Sciatic nerve (tissue), 2 donors: ENCODE measurements at regions not wholly inside any gene's neighbourhood (a gene's known extent, or its start where the extent isn't known, plus 50 kb on each side); places are given as distances from the start of the nearest gene placed in this dataset.
A peak's percentile ranks its signal among the peaks of the same experiment; 100 is the strongest.
"Not testable (repeated sequence)": the region's sequence is repeated elsewhere in the genome, so short reads cannot be mapped to it uniquely, and the experiment has no call there.

Experiments
- ATAC-seq: fragments of 200-7000 bp; cut with Tn5 transposase; one replicate; pipeline ENCODE4 v1.9.1; 2020; ENCODE audit warnings: mild to moderate bottlenecking, moderate library complexity
- DNase-seq: peaks from one replicate; pipeline ENCODE4 v3.0.0-alpha.2; 2020; ENCODE audit warnings: low spot score
- intact Hi-C: fragments of 100-400 bp; cut with DNase I; formaldehyde crosslinking; loops from one replicate; pipeline ENCODE4 v1.14.2; 2022
- donor health status: DM: no; HTN: no; CAD: no.
- donor health status: DM: no; HTN: no; CAD: no.

GRCh38 chr1:55777545-55777944, 562.4 kb upstream of the USP24 start:
- no peak for ATAC-seq
- intact Hi-C loops: no loop called here
- DNase-seq: no peak

GRCh38 chr1:55775007-55775406, 559.8 kb upstream of the USP24 start:
- ATAC-seq: no peak
- no peak for DNase-seq
- intact Hi-C loops: no loop called here

DNA sequence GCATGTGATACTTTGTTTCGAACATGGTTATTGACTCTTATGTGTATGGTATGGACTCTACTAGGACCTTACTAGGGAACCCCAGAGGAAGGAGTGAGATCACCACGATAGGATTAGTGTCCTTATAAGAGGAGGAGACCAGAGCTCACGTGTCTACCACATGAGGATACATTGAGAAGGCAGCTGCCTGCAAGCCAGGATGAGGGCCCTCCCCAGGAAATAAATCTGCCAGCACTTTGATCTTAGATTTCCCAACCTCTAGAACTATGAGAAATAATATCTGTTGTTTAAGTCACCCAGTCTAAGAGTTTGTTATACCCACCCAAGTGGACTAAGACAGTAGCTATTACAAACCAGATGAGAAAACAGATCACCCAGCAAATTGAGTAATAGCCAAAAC, 559.3 kb upstream of the USP24 start:
- DNase-seq (no peak), ATAC-seq (no peak)
- intact Hi-C loops: no loop called here

DNA sequence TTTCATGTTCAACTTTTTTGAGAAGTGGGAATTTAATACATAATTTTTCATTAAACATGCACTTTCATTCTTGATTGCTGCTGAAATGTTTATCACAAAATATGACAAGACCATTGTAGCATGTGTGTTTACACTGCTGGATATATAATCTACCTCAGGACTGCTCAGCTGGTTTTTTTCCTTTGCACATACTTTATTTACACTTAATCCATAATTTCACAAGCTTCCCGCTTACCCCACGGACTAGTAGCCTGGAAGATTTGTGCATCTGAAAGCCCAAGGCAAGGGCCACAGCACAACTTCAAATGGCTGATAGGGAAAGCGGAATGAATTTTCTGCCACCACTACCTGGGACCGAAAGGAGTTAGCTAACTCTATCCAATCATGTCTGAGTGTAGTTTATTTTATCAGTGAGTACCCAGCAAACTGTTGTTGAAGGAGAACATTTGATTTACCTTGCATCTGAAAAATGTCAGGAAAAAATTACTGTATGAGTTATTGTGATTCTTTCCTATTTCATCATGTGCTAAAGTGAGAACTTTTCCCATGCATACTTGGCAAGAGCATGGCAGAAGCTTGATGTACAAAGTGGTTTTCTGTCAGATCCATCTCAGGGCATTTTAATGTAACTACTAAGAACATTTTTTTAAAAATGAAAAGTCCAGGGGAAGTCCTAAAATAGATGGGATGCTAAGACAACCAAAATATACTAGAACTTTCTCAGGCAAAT, 558.2 kb upstream of the USP24 start:
- intact Hi-C loops: no loop called here
- DNase-seq (no peak), ATAC-seq (no peak)

- no peak for ATAC-seq
- intact Hi-C loops: no loop called here
- no peak for DNase-seq
Observed at GRCh38 chr1:55768327-55768952, 553.3 kb upstream of the USP24 start.

DNA sequence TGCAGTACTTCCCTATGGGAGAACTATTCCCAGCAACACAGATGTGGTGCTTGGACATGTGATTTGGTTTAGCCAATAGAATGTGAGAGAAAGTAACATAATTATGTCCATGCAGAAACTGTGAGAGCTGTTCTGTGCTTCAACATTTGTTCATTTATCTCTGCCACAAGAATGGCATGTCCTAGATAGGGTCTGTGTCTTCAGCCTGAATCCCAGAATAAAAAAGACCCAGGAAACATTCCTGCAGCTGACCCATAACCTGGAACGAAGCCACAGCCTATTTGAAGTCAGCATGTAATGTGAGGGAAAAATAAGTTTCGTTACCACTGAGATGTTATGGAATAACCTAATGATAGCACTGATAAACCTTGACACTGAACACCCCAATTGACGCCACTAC, 552.0 kb upstream of the USP24 start:
- DNase-seq: no peak
- intact Hi-C loops: no loop called here
- ATAC-seq: no peak

- DNase-seq, intact Hi-C loops, ATAC-seq: not testable (repeated sequence)
Observed at GRCh38 chr1:55765505-55765904, 550.3 kb upstream of the USP24 start.

GRCh38 chr1:55751776-55752175, 536.6 kb upstream of the USP24 start:
- DNase-seq (no peak), ATAC-seq (no peak)
- intact Hi-C loops: no loop called here

DNA sequence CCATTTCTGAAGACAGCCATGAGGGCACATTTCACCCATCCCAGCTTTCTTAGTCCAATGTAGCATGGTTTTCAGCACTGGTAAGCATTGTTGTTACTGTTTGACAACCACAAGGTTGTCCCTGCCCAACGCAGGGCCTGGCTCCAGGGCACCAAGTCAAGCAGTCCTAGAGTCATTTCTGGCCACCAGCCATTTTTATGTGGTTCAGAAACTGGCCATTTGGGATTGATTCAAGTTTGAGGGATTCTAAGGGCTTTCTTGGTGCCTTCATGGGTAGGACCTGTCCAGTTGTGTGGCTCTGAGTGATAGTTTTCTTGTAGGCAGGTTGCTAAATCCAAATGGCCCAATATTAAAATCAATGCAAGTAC, 535.4 kb upstream of the USP24 start:
- ATAC-seq (no peak), DNase-seq (no peak)
- intact Hi-C loops: no loop called here

- DNase-seq (no peak), ATAC-seq (no peak)
- intact Hi-C loops: no loop called here
Observed at GRCh38 chr1:55749975-55750627, 534.9 kb upstream of the USP24 start.

DNA sequence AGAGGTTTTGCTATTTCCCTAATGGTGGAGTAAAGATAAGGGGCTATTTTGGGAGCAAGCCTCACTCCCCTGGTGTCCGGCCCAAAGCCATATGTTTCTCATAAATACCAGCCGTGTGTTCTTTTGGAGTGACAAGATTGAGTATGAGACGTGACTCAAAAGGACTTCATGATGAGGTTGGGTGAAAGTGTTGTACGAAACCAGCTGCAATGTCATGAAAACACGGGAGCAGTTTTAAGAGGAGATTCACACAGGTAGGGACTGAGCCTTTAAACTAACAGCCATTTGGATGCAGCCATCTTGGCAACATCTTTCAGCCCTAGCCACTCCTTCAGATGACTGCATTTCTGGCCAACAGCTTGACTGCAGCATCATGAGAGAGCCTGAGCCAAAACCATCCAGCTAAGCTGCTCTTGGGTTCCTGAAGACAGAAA, 532.3 kb upstream of the USP24 start:
- intact Hi-C loops: no loop called here
- ATAC-seq: no peak

DNA sequence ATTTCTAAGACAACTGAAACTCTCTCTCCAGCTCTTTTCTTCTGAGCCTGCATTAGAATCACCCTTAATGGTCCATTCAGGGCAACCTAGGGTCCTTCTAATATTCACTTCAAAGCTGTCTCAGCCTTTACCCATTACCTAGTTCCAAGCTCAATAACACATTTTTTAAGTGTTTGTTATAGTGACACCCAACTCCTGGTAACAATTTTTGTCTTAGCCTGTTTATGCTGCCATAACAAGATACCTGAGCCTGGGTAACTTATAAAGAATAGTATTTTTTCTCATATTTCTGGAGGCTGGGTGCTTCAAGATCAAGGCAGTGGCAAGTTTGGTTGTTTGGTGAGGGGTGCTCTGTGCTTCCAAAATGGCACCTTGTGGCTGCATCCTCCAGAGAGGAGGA, 531.5 kb upstream of the USP24 start:
- DNase-seq (no peak), ATAC-seq (no peak)
- intact Hi-C loops: no loop called here

More for the DNA sequence above, 532.3 kb upstream of the USP24 start:
- no peak for DNase-seq

- no peak for DNase-seq
- intact Hi-C loops: no loop called here
- ATAC-seq: peak; percentile 62
Observed at GRCh38 chr1:55741516-55741915, 526.4 kb upstream of the USP24 start.

- DNase-seq: no peak
- no peak for ATAC-seq
- intact Hi-C loops: no loop called here
Observed at GRCh38 chr1:55735106-55735505, 519.9 kb upstream of the USP24 start.

GRCh38 chr1:55726994-55727393, 511.8 kb upstream of the USP24 start:
- peak; percentile 69 for ATAC-seq
- no peak for DNase-seq
- intact Hi-C loops: no loop called here

GRCh38 chr1:55725378-55725777, 510.2 kb upstream of the USP24 start:
- DNase-seq (no peak), ATAC-seq (no peak)
- intact Hi-C loops: no loop called here

GRCh38 chr1:55724551-55725325, 509.6 kb upstream of the USP24 start:
- intact Hi-C loops: no loop called here
- no peak for DNase-seq
- no peak for ATAC-seq

GRCh38 chr1:55723001-55723400, 507.8 kb upstream of the USP24 start:
- intact Hi-C loops: no loop called here

DNA sequence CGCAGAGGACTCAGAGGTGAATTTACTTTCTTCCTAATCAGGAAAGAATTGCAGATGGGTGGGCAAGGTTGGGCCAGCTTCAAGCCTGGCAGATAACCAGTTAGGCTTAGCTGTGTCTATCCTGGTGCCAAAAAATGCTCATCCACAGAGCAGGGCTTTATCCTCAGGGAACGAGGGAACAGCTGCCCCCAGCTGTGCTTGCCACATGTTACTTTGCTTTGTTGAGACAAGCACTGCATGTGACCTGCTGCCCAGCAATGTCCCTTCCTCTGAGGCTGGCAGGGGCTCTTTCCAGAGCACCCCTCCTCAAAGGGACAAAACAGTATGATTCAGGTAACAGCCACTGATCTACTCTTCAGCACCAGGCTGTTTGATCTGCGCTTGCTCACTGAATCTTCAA, 505.1 kb upstream of the USP24 start:
- DNase-seq: no peak
- intact Hi-C loops: no loop called here
- no peak for ATAC-seq

More at GRCh38 chr1:55723001-55723400, 507.8 kb upstream of the USP24 start:
- DNase-seq: no peak
- ATAC-seq: no peak
